GM15510 (cell line): ENCODE measurements at regions not wholly inside any gene's neighbourhood (a gene's known extent, or its start where the extent isn't known, plus 50 kb on each side); places are given as distances from the start of the nearest gene placed in this dataset.

ENCODE experiments used
- POLR2A ChIP-seq: IDR thresholded peaks from 3 replicates; pipeline ENCODE4 v1.6.1; 2011; ENCODE audit warnings: borderline replicate concordance; ENCODE audit not compliant: insufficient read length; ENCODE audit errors: extremely low read depth

GRCh38 chr3:71949442-71949841 is 164.5 kb upstream of the PROK2 start:
- TF ChIP-seq POLR2A = no peak

GRCh38 chr3:71944482-71945065 is 159.6 kb upstream of the PROK2 start:
- no peak for TF ChIP-seq POLR2A

- TF ChIP-seq POLR2A = no peak
Observed at GRCh38 chr3:71942432-71943187, 157.7 kb upstream of the PROK2 start.

GRCh38 chr3:71940486-71940885 is 155.5 kb upstream of the PROK2 start:
- TF ChIP-seq POLR2A = no peak

GRCh38 chr3:71936681-71937080 is 151.7 kb upstream of the PROK2 start:
- no peak for TF ChIP-seq POLR2A

- TF ChIP-seq POLR2A = no peak
Observed at GRCh38 chr3:71934520-71935270, 149.7 kb upstream of the PROK2 start.

GRCh38 chr3:71931922-71932321 is 147.0 kb upstream of the PROK2 start:
- no peak for TF ChIP-seq POLR2A

GRCh38 chr3:71930056-71930991 is 145.4 kb upstream of the PROK2 start:
- no peak for TF ChIP-seq POLR2A

GRCh38 chr3:71928212-71928611 is 143.3 kb upstream of the PROK2 start:
- TF ChIP-seq POLR2A = no peak

- no peak for TF ChIP-seq POLR2A
Observed at GRCh38 chr3:71927505-71928066, 142.6 kb upstream of the PROK2 start.

GRCh38 chr3:71926616-71927015 is 141.7 kb upstream of the PROK2 start:
- TF ChIP-seq POLR2A = no peak

- no peak for TF ChIP-seq POLR2A
Observed at GRCh38 chr3:71926262-71926600, 141.3 kb upstream of the PROK2 start.

GRCh38 chr3:71924721-71925120 is 139.8 kb upstream of the PROK2 start:
- no peak for TF ChIP-seq POLR2A

GRCh38 chr3:71921036-71921435 is 136.1 kb upstream of the PROK2 start:
- no peak for TF ChIP-seq POLR2A
